Neural progenitor cell (in vitro differentiated cells): ENCODE measurements at regions not wholly inside any gene's neighbourhood (a gene's known extent, or its start where the extent isn't known, plus 50 kb on each side); places are given as distances from the start of the nearest gene placed in this dataset.

Source experiments
- DNase-seq: peaks from one replicate; pipeline ENCODE4 v3.0.0-alpha.2; 2016; ENCODE audit warnings: low spot score
- H2AFZ ChIP-seq: fragments of 200-600 bp; sonication (generic); replicated peaks from 2 replicates; pipeline ENCODE4 v1.6.1; 2016; ENCODE audit warnings: antibody characterized with exemption
- H3F3A ChIP-seq: fragments of 200-600 bp; sonication (generic); 2 replicates; pipeline ENCODE4 v1.6.1; 2016; ENCODE audit warnings: antibody characterized with exemption, low read depth
- H3K27ac ChIP-seq: fragments of 200-600 bp; sonication (generic); 2 replicates; pipeline ENCODE4 v1.5.1; 2016; ENCODE audit warnings: mild to moderate bottlenecking
- H3K27me3 ChIP-seq: fragments of 200-600 bp; sonication (generic); 2 replicates; pipeline ENCODE4 v1.6.1; 2016; ENCODE audit warnings: mild to moderate bottlenecking, moderate library complexity
- H3K36me3 ChIP-seq: fragments of 200-600 bp; sonication (generic); 2 replicates; pipeline ENCODE4 v1.5.1; 2016
- H3K4me1 ChIP-seq: fragments of 200-600 bp; sonication (generic); 2 replicates; pipeline ENCODE4 v1.6.1; 2016; ENCODE audit warnings: mixed run types
- H3K4me2 ChIP-seq: fragments of 200-600 bp; sonication (generic); 2 replicates; pipeline ENCODE4 v1.6.1; 2016
- H3K4me3 ChIP-seq: fragments of 200-600 bp; sonication (generic); 2 replicates; pipeline ENCODE4 v1.5.1; 2016
- H3K79me2 ChIP-seq: fragments of 200-600 bp; sonication (generic); 2 replicates; pipeline ENCODE4 v1.6.1; 2016; ENCODE audit warnings: low read depth
- H3K9ac ChIP-seq: fragments of 200-600 bp; sonication (generic); 2 replicates; pipeline ENCODE4 v1.6.1; 2016
- H3K9me3 ChIP-seq: fragments of 200-600 bp; sonication (generic); 2 replicates; pipeline ENCODE4 v1.5.1; 2016; ENCODE audit warnings: low read depth
- H4K20me1 ChIP-seq: fragments of 200-600 bp; sonication (generic); 2 replicates; pipeline ENCODE4 v1.6.1; 2016; ENCODE audit warnings: low read depth
- H3K27ac Mint-ChIP-seq: 3 replicates; pipeline ENCODE4 v1.8.0; 2021; ENCODE audit warnings: mixed read lengths
- H3K27me3 Mint-ChIP-seq: 2 replicates; pipeline ENCODE4 v1.8.0; 2022; ENCODE audit warnings: low read depth, mild to moderate bottlenecking, inconsistent platforms, moderate library complexity, mixed read lengths; ENCODE audit not compliant: insufficient read depth
- H3K36me3 Mint-ChIP-seq: 3 replicates; pipeline ENCODE4 v1.8.0; 2021; ENCODE audit warnings: mixed read lengths
- H3K4me1 Mint-ChIP-seq: 3 replicates; pipeline ENCODE4 v1.8.0; 2021; ENCODE audit warnings: mixed read lengths
- H3K4me3 Mint-ChIP-seq: 3 replicates; pipeline ENCODE4 v1.8.0; 2021; ENCODE audit warnings: mild to moderate bottlenecking, moderate library complexity, mixed read lengths
- H3K9me3 Mint-ChIP-seq: 3 replicates; pipeline ENCODE4 v1.8.0; 2020; ENCODE audit warnings: mixed read lengths
- EZH2 ChIP-seq: fragments of 200-600 bp; sonication (generic); IDR thresholded peaks from 2 replicates; pipeline ENCODE4 v1.6.1; 2017; ENCODE audit warnings: antibody characterized with exemption, mild to moderate bottlenecking, moderate library complexity
- EZH2phosphoT487 ChIP-seq: fragments of 200-600 bp; sonication (generic); IDR thresholded peaks from 2 replicates; pipeline ENCODE4 v1.6.1; 2017; ENCODE audit warnings: antibody characterized with exemption
- TF ChIP-seq, protein P1 (sequence below): fragments of 200-600 bp; sonication (generic); IDR thresholded peaks from 2 replicates; pipeline ENCODE4 v1.5.1; 2017; ENCODE audit warnings: antibody characterized with exemption, mild to moderate bottlenecking

DNA sequence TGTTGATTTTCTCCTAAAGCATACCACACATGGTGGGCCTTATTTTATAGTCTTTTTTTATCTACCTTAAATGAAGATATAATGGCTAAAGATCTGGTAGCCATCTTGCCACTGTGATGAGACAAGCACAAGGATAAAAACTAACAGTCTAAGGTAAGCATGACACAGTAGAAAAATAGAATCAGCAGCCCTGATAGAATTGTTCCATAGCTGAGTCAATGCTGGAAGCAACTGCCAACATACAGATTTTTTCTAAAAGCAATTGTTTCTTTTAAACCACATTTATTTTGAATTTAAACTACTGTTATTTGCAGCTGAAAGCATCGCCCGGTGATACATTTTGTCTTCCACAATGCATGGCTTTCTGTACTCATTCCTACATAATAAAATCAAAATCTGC, 1091.5 kb upstream of the CHAC2 start:
- no peak for DNase-seq
- Mint-ChIP-seq H3K9me3 (peaks cover under 1% of the 10 kb centered on the region), H3K4me3 (no peak overlapping the region), H3K36me3 (no peaks in the 10 kb centered on the region), H3K4me1 (peaks cover 4% of the 10 kb centered on the region), H3K27ac (no peak overlapping the region), H3K27me3 (no peaks in the 10 kb centered on the region)
- Histone ChIP-seq H3F3A (no peaks in the 10 kb centered on the region), H3K9ac (no peak overlapping the region), H4K20me1 (no peaks in the 10 kb centered on the region), H3K27ac (no peak overlapping the region), H3K36me3 (no peaks in the 10 kb centered on the region), H3K4me3 (no peak overlapping the region), H3K9me3 (no peaks in the 10 kb centered on the region), H2AFZ (peak overlapping the region; percentile 23), H3K4me2 (no peak overlapping the region), H3K27me3 (no peaks in the 10 kb centered on the region), H3K4me1 (peaks cover 6% of the 10 kb centered on the region), H3K79me2 (no peaks in the 10 kb centered on the region)
- TF ChIP-seq, protein P1, sequence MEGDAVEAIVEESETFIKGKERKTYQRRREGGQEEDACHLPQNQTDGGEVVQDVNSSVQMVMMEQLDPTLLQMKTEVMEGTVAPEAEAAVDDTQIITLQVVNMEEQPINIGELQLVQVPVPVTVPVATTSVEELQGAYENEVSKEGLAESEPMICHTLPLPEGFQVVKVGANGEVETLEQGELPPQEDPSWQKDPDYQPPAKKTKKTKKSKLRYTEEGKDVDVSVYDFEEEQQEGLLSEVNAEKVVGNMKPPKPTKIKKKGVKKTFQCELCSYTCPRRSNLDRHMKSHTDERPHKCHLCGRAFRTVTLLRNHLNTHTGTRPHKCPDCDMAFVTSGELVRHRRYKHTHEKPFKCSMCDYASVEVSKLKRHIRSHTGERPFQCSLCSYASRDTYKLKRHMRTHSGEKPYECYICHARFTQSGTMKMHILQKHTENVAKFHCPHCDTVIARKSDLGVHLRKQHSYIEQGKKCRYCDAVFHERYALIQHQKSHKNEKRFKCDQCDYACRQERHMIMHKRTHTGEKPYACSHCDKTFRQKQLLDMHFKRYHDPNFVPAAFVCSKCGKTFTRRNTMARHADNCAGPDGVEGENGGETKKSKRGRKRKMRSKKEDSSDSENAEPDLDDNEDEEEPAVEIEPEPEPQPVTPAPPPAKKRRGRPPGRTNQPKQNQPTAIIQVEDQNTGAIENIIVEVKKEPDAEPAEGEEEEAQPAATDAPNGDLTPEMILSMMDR: no peak
- TF ChIP-seq EZH2: no peak

DNA sequence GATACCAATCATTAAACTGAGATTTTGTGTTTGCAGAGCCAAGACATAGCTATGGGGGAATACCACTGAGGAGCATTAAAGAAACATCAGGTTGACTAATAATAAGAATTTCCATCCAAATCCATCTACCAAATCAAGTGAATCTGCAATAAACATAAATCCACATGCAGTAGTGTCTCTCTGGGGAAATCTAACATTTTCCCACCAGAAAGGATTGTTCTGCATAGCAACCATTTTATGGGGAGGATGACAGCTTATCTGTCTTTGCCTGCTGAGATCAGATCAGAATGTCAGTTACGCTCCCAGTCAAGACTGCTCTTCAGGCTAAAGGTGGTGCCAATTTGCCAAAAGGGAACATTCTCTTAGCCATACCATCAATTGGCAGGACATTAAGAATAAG, 1098.9 kb upstream of the CHAC2 start:
- no peak for DNase-seq

DNA sequence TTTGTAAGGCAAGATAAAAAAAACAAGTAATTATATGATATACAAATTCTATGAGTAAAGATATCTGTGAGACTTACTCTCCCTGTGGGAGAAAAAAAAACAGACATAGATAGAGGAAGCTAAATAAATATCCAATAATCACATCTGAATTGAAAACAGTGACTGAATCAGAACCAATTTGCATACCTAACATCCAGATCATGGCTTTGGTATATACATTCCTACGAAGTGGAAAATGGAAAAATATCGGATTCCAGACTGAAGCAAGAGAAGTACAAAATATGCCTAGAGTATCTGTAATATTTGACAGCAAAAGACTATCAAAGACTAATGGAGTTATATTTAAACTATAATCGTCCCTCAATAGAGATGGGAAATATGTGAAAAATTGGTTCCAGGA, 1108.1 kb upstream of the CHAC2 start:
- Histone ChIP-seq H3K79me2 (no peaks in the 10 kb centered on the region), H3K9me3 (no peaks in the 10 kb centered on the region), H3K27ac (no peak overlapping the region), H3K27me3 (no peaks in the 10 kb centered on the region), H3K36me3 (no peaks in the 10 kb centered on the region), H4K20me1 (no peaks in the 10 kb centered on the region), H3K9ac (no peak overlapping the region), H3K4me1 (no peaks in the 10 kb centered on the region), H2AFZ (no peak overlapping the region), H3K4me2 (no peak overlapping the region), H3K4me3 (no peak overlapping the region), H3F3A (no peaks in the 10 kb centered on the region)
- H3K4me1 Mint-ChIP-seq: no peaks in the 10 kb centered on the region
- H3K27me3 Mint-ChIP-seq: no peaks in the 10 kb centered on the region
- no peak overlapping the region for H3K4me3 Mint-ChIP-seq
- no peak for DNase-seq
- H3K9me3 Mint-ChIP-seq: no peaks in the 10 kb centered on the region
- H3K27ac Mint-ChIP-seq: no peak overlapping the region
- H3K36me3 Mint-ChIP-seq: no peaks in the 10 kb centered on the region
- TF ChIP-seq EZH2 (no peak), EZH2phosphoT487 (no peak)
- TF ChIP-seq, protein P1: no peak

More for the DNA sequence above, 1098.9 kb upstream of the CHAC2 start:
- Mint-ChIP-seq H3K4me1 (peaks cover 1% of the 10 kb centered on the region), H3K4me3 (no peak overlapping the region), H3K36me3 (no peaks in the 10 kb centered on the region), H3K9me3 (peaks cover 5% of the 10 kb centered on the region), H3K27me3 (no peaks in the 10 kb centered on the region), H3K27ac (no peak overlapping the region)
- Histone ChIP-seq H3K36me3 (no peaks in the 10 kb centered on the region), H4K20me1 (no peaks in the 10 kb centered on the region), H3F3A (no peaks in the 10 kb centered on the region), H3K79me2 (no peaks in the 10 kb centered on the region), H3K4me3 (no peak overlapping the region), H2AFZ (no peak overlapping the region), H3K9me3 (no peaks in the 10 kb centered on the region), H3K27ac (no peak overlapping the region), H3K4me1 (peaks cover 3% of the 10 kb centered on the region), H3K4me2 (no peak overlapping the region), H3K27me3 (no peaks in the 10 kb centered on the region), H3K9ac (no peak overlapping the region)
- TF ChIP-seq, protein P1: no peak
- TF ChIP-seq EZH2 (no peak), EZH2phosphoT487 (no peak)

DNA sequence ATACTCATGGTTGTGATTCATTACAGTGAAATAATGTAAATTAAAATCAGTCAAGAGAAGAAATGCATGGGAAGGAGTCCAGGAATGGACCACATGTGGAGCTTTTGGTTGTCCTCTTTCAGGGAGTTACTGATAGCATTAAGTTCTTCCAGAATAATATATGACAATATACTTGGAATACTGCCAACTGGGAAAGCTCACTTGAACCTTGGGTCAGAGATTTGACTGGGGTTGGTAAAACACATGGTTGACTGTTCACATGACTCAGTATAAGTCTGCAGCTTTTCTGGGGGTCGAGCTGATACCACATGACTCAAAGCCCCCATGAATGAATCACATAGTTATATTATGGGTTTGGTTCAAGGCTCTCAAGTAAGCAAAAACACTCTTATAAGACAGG, 1109.0 kb upstream of the CHAC2 start:
- no peaks in the 10 kb centered on the region for H3K36me3 Mint-ChIP-seq
- Histone ChIP-seq H3K79me2 (no peaks in the 10 kb centered on the region), H3K4me3 (no peak overlapping the region), H4K20me1 (no peaks in the 10 kb centered on the region), H3K9ac (no peak overlapping the region), H3K36me3 (no peaks in the 10 kb centered on the region), H3K4me2 (no peak overlapping the region), H3K27ac (no peak overlapping the region), H2AFZ (no peak overlapping the region), H3K27me3 (no peaks in the 10 kb centered on the region), H3F3A (no peaks in the 10 kb centered on the region), H3K4me1 (no peaks in the 10 kb centered on the region), H3K9me3 (no peaks in the 10 kb centered on the region)
- H3K4me1 Mint-ChIP-seq: no peaks in the 10 kb centered on the region
- TF ChIP-seq, protein P1: no peak
- TF ChIP-seq EZH2: no peak
- TF ChIP-seq EZH2phosphoT487: no peak
- H3K9me3 Mint-ChIP-seq: no peaks in the 10 kb centered on the region
- no peak for DNase-seq
- no peak overlapping the region for H3K27ac Mint-ChIP-seq
- H3K27me3 Mint-ChIP-seq: no peaks in the 10 kb centered on the region
- H3K4me3 Mint-ChIP-seq: no peak overlapping the region
